ENCODE measurements at regions not wholly inside any gene's neighbourhood (a gene's known extent, or its start where the extent isn't known, plus 50 kb on each side); places are given as distances from the start of the nearest gene placed in this dataset.

- no peak for DNase-seq (ENCODE audit: low read depth)
Observed at GRCh38 chr20:59376109-59376841, 75.9 kb downstream of the EDN3 start.

- no peak for DNase-seq (ENCODE audit: low read depth)
Observed at GRCh38 chr20:59376998-59377397, 76.6 kb downstream of the EDN3 start.

GRCh38 chr20:59377842-59378241, 77.4 kb downstream of the EDN3 start:
- DNase-seq (ENCODE audit: low read depth): no peak

GRCh38 chr20:59378396-59378795, 78.0 kb downstream of the EDN3 start:
- no peak for DNase-seq (ENCODE audit: low read depth)

GRCh38 chr20:59378966-59379365, 78.6 kb downstream of the EDN3 start:
- no peak for DNase-seq (ENCODE audit: low read depth)

- no peak for DNase-seq (ENCODE audit: low read depth)
Observed at GRCh38 chr20:59381689-59382088, 81.3 kb downstream of the EDN3 start.

GRCh38 chr20:59382157-59382725, 81.8 kb downstream of the EDN3 start:
- no peak for DNase-seq (ENCODE audit: low read depth)

- DNase-seq (ENCODE audit: low read depth): no peak
Observed at GRCh38 chr20:59382907-59383306, 82.5 kb downstream of the EDN3 start.

- no peak for DNase-seq (ENCODE audit: low read depth)
Observed at GRCh38 chr20:59385038-59385437, 84.6 kb downstream of the EDN3 start.

- DNase-seq (ENCODE audit: low read depth): no peak
Observed at GRCh38 chr20:59385480-59385879, 85.1 kb downstream of the EDN3 start.

- DNase-seq (ENCODE audit: low read depth): no peak
Observed at GRCh38 chr20:59386809-59387208, 86.4 kb downstream of the EDN3 start.

- DNase-seq (ENCODE audit: low read depth): no peak
Observed at GRCh38 chr20:59387891-59388290, 87.5 kb downstream of the EDN3 start.

- no peak for DNase-seq (ENCODE audit: low read depth)
Observed at GRCh38 chr20:59388402-59388801, 88.0 kb downstream of the EDN3 start.

GRCh38 chr20:59390437-59390836, 90.0 kb downstream of the EDN3 start:
- DNase-seq (ENCODE audit: low read depth): no peak

GRCh38 chr20:59391975-59392374, 91.6 kb downstream of the EDN3 start:
- DNase-seq (ENCODE audit: low read depth): no peak

- DNase-seq (ENCODE audit: low read depth): no peak
Observed at GRCh38 chr20:59392736-59393135, 92.3 kb downstream of the EDN3 start.

- DNase-seq (ENCODE audit: low read depth): no peak
Observed at GRCh38 chr20:59393142-59393541, 92.7 kb downstream of the EDN3 start.

GRCh38 chr20:59395729-59396128, 95.3 kb downstream of the EDN3 start:
- DNase-seq (ENCODE audit: low read depth): no peak

GRCh38 chr20:59398537-59399205, 98.3 kb downstream of the EDN3 start:
- DNase-seq (ENCODE audit: low read depth): no peak

- DNase-seq (ENCODE audit: low read depth): no peak
Observed at GRCh38 chr20:59399426-59400099, 99.2 kb downstream of the EDN3 start.

GRCh38 chr20:59400708-59401107, 100.3 kb downstream of the EDN3 start:
- DNase-seq (ENCODE audit: low read depth): no peak

- DNase-seq (ENCODE audit: low read depth): no peak
Observed at GRCh38 chr20:59402681-59403080, 102.3 kb downstream of the EDN3 start.
